Ascending aorta (tissue), 2 donors: ENCODE measurements at regions not wholly inside any gene's neighbourhood (a gene's known extent, or its start where the extent isn't known, plus 50 kb on each side); places are given as distances from the start of the nearest gene placed in this dataset.
"Not testable (repeated sequence)": the region's sequence is repeated elsewhere in the genome, so short reads cannot be mapped to it uniquely, and the experiment has no call there.

ENCODE experiments used
- DNase-seq, 2 donors: peaks; one replicate each; pipeline ENCODE4 v3.0.0-alpha.2; 2019; ENCODE audit warnings: low spot score in 2 of 2
- H3K27ac ChIP-seq, 2 donors: fragments of 200-600 bp; sonication (generic); one replicate each; pipeline ENCODE4 v1.5.1; 2016 to 2017; ENCODE audit warnings: mild to moderate bottlenecking in 1 of 2
- H3K27me3 ChIP-seq: fragments of 200-600 bp; sonication (generic); one replicate; pipeline ENCODE4 v1.5.1; 2017
- H3K36me3 ChIP-seq, 2 donors: fragments of 200-600 bp; sonication (generic); one replicate each; pipeline ENCODE4 v1.5.1; 2016
- H3K4me1 ChIP-seq, 2 donors: fragments of 200-600 bp; sonication (generic); one replicate each; pipeline ENCODE4 v1.5.1; 2016 to 2017; ENCODE audit warnings: mild to moderate bottlenecking in 1 of 2
- H3K4me3 ChIP-seq, 2 donors: fragments of 200-600 bp; sonication (generic); one replicate each; pipeline ENCODE4 v1.5.1; 2016 to 2017; ENCODE audit warnings: mild to moderate bottlenecking in 1 of 2
- H3K9me3 ChIP-seq, 2 donors: fragments of 200-600 bp; sonication (generic); one replicate each; pipeline ENCODE4 v1.5.1; 2016
- intact Hi-C: fragments of 100-400 bp; cut with DNase I; formaldehyde crosslinking; loops from one replicate; pipeline ENCODE4 v1.15.1; 2023
- TF ChIP-seq, protein P1 (sequence below), 3 experiments: fragments of 200-600 bp in 2 of 3; fragments of 450-650 bp in 1 of 3; sonication (generic) in 2 of 3; IDR thresholded peaks; one replicate each; pipeline ENCODE4 v1.5.1; 2016 to 2019; ENCODE audit warnings: antibody characterized with exemption in 3 of 3, mild to moderate bottlenecking in 1 of 3, moderate library complexity in 1 of 3

DNA sequence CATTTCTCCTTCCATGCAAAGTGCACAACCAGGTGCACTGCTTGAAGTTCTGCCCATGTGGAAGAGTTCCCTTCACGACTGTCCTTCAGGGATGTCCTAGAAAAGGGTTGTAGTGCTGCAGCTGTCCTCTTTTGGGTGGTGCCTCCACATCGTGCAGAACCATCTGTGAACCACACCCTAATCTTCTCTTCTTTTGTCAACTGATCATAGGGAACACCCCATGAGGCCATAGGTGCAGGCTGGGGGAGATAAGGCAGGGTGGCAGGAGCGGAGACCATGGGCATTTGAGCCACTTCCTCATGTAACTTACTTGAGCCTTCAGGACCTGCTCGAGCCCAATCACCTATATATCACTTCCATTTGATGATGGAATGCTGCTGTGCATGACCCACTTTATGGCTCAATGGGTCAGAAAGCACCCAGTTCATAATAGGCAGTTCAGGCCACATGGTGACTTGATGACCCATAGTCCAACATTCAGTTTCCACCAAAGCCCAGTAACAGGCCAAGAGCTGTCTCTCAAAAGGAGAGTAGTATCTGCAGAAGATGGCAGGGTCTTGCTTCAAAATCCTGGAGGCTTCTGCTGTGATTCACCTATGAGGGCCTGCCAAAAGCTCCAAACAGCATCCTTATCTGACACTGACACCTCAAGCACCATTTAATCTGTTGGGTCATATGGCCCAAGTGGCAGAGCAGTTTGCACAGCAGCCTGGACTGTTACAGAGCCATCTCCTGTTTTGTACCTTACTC lies 84.7 kb upstream of the CYRIA start:
- Histone ChIP-seq H3K36me3 (no peaks in the 10 kb centered on the region), H3K4me1 (no peaks in the 10 kb centered on the region), H3K4me3 (no peak overlapping the region), H3K27me3 (no peaks in the 10 kb centered on the region), H3K9me3 (no peaks in the 10 kb centered on the region), H3K27ac (no peak overlapping the region)
- TF ChIP-seq, protein P1, sequence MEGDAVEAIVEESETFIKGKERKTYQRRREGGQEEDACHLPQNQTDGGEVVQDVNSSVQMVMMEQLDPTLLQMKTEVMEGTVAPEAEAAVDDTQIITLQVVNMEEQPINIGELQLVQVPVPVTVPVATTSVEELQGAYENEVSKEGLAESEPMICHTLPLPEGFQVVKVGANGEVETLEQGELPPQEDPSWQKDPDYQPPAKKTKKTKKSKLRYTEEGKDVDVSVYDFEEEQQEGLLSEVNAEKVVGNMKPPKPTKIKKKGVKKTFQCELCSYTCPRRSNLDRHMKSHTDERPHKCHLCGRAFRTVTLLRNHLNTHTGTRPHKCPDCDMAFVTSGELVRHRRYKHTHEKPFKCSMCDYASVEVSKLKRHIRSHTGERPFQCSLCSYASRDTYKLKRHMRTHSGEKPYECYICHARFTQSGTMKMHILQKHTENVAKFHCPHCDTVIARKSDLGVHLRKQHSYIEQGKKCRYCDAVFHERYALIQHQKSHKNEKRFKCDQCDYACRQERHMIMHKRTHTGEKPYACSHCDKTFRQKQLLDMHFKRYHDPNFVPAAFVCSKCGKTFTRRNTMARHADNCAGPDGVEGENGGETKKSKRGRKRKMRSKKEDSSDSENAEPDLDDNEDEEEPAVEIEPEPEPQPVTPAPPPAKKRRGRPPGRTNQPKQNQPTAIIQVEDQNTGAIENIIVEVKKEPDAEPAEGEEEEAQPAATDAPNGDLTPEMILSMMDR (IDR thresholded peaks at IDR 0.05), result no peak
- DNase-seq, result no peak
- intact Hi-C loops, result no loop called here

DNA sequence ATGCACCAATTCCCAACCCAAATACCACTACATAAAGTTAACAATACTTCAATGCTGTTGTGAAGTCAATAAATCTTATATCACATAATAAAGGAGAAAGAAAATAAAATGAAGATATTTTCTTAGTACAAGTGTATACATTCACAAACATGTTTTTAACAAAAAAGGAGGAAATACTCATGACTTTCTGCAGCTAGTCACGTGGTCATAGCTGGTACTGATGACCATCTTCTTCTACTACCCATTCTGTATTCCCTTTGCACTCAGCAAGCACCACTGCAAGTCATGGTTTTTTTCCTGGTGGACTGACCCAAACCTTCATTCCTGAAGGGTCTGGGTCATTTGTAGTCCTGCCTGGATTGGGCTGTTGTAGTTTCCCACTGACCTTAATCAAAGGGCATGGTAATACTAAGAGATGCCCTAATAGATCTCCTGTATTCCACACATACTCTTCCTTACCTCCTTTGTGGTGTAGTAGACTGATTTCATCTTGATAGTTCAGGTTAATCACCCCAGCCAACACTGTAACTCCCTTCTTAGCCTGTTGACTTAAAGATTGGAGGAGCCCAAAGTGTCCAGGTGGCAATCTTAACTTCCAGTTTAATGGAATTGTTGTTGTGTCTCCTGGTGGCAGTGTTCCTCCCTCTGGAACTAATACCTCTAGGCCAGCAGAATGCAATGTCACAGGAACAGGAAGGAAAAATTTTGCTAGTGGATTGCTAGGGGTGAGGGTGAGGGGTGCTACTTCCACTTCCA lies 83.1 kb upstream of the CYRIA start:
- H3K9me3 ChIP-seq, result not testable (repeated sequence)

DNA sequence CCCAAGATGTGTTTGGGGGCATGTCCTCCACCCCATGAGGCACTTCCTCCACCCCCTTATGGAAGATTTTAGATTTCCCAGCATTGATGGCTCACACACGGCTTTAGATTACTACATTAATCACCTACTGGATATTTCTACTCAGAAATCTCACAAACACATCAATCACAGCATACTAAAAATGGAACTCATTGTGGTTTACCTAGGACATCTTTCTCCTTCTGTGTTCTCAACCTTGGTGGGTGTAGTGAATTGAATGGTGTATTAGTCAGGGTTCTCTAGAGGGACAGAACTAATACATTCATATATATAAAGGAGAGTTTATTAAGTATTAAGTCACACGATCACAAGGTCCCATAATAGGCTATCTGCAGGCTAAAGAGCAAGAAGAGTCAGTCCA lies 82.1 kb upstream of the CYRIA start:
- Histone ChIP-seq H3K36me3 (no peaks in the 10 kb centered on the region), H3K4me3 (no peak overlapping the region), H3K9me3 (no peaks in the 10 kb centered on the region), H3K4me1 (no peaks in the 10 kb centered on the region), H3K27ac (no peak overlapping the region), H3K27me3 (no peaks in the 10 kb centered on the region)
- intact Hi-C loops, result no loop called here
- no peak for DNase-seq
- TF ChIP-seq, protein P1 (IDR thresholded peaks at IDR 0.05), result no peak

More for the DNA sequence above, 83.1 kb upstream of the CYRIA start:
- H3K27me3 ChIP-seq, H3K4me3 ChIP-seq, H3K36me3 ChIP-seq, intact Hi-C loops, H3K27ac ChIP-seq, DNase-seq, H3K4me1 ChIP-seq: not testable (repeated sequence)

- Histone ChIP-seq H3K27ac (no peak overlapping the region), H3K27me3 (no peaks in the 10 kb centered on the region), H3K9me3 (no peaks in the 10 kb centered on the region), H3K36me3 (no peaks in the 10 kb centered on the region), H3K4me3 (no peak overlapping the region), H3K4me1 (no peaks in the 10 kb centered on the region)
- no peak for DNase-seq
- intact Hi-C loops, result no loop called here
- TF ChIP-seq, protein P1 (IDR thresholded peaks at IDR 0.05), result no peak
Observed at GRCh38 chr2:16747257-16747656, 81.6 kb upstream of the CYRIA start.

DNA sequence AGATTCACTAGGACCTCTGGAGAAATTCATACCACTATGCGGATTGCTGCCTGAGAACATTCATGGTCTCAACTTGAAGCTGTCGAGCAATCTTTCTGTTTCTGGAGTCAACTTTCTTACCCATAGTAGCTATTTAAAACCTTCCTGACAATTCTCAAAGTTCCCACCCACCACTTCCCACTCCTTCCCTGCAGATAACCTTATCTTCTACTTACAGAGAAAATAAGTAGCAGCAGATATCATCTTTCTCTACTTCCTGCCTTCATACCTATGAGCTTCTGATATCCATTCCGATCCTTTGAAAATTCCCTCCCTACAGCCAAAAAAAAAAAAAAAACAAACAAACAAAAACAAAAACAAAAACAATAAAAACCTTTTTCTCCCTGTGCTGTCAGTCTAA lies 81.2 kb upstream of the CYRIA start:
- Histone ChIP-seq H3K27ac (no peak overlapping the region), H3K9me3 (no peaks in the 10 kb centered on the region)
- intact Hi-C loops, result no loop called here

GRCh38 chr2:16746329-16746728 lies 80.7 kb upstream of the CYRIA start:
- H3K4me1 ChIP-seq, result no peaks in the 10 kb centered on the region
- intact Hi-C loops, result no loop called here
- TF ChIP-seq, protein P1 (IDR thresholded peaks at IDR 0.05), result no peak
- H3K27ac ChIP-seq, result no peak overlapping the region
- no peaks in the 10 kb centered on the region for H3K9me3 ChIP-seq
- H3K4me3 ChIP-seq, result no peak overlapping the region
- H3K36me3 ChIP-seq, result no peaks in the 10 kb centered on the region
- no peaks in the 10 kb centered on the region for H3K27me3 ChIP-seq
- DNase-seq, result no peak

More for the DNA sequence above, 81.2 kb upstream of the CYRIA start:
- TF ChIP-seq, protein P1 (IDR thresholded peaks at IDR 0.05), result no peak
- Histone ChIP-seq H3K4me1 (no peaks in the 10 kb centered on the region), H3K36me3 (no peaks in the 10 kb centered on the region), H3K4me3 (no peak overlapping the region), H3K27me3 (no peaks in the 10 kb centered on the region)
- DNase-seq, result no peak
